HG03460 (cell line): ENCODE measurements at regions not wholly inside any gene's neighbourhood (a gene's known extent, or its start where the extent isn't known, plus 50 kb on each side); places are given as distances from the start of the nearest gene placed in this dataset.

Experiments
- ATAC-seq: cut with Tn5 transposase; IDR thresholded peaks from one replicate; pipeline ENCODE4 v1.9.1; 2021; ENCODE audit not compliant: unreplicated experiment

- ATAC-seq = no peak
Observed at GRCh38 chr6:165883851-165884640, 221.0 kb upstream of the PDE10A start.

DNA sequence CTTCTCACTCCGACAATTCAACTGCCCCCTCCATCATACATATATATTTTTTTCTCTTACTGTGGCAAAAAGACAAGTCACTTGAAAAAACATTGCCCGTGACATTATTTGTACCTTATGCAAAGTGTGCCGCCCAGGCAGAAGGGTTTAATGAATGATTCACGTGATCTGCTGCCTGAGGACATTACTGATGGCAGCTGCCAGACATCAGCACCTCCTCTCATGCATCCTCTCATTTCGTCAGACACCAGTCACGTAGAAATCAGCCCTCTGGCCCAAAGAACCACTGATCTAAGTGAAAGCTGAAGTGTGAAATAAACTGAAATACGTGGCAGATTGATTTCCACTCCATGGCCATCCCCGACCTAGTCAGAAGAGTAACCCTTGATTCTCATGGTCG lies 218.8 kb upstream of the PDE10A start:
- ATAC-seq = no peak

DNA sequence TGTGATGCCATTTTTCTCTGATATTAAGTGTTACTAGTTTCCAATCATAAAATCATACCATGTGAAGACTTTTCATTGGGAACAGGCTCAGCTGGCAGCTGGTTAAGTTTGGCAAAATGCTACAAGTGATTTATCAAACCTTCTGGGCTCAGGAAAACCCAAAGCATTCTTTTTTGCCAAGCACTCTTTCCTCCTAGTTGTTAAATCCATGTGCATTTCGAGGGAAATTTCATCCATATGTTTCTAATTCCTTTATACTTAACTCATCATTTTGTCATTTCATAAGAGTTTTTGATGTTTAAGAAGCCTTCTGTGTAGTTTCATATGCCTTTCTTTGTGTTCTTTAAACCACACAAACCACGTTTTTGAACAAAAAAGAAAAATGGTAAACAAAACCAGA lies 217.6 kb upstream of the PDE10A start:
- ATAC-seq = no peak

GRCh38 chr6:165877773-165878172 lies 214.7 kb upstream of the PDE10A start:
- no peak for ATAC-seq

- ATAC-seq = no peak
Observed at GRCh38 chr6:165877192-165877591, 214.2 kb upstream of the PDE10A start.

- ATAC-seq = no peak
Observed at GRCh38 chr6:165876588-165876987, 213.5 kb upstream of the PDE10A start.

GRCh38 chr6:165875946-165876345 lies 212.9 kb upstream of the PDE10A start:
- ATAC-seq = no peak

DNA sequence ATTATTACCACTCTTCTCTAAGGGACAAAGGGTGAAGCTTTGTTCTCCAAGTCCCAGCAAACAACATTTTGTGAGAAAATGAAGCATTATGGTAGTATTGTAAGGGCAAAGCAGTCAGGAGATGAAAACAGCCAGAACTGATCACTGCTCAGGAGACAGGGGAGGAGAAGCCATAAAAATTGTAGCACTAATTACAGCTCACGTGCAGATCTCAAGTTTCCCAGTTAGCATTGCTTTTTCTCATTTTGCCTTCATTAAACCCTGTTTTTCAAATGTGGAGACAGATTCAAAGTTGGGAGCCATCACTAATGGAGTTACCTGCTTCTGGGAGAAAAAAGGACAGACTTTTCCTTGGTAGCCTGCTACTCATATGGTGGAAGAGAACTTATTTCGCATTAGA lies 210.9 kb upstream of the PDE10A start:
- no peak for ATAC-seq

DNA sequence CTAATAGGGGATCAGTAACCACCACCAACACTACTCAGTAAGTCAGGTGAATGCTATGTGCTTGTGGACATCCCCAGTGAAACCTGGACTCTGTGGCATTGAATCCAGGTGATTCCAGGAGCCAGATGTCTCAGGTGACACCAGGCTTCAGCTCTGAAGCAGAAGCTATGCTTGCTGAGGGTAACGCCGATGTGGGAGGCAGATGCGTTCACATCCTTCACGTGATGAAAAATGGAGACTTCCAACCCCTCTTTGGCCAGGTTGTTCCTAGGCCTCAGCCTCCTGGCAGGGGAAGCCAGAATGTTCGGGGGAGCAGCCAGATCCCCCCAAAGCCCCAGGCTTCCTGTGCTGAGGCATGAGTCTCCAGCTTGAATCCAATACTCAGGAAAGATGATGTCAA lies 209.8 kb upstream of the PDE10A start:
- no peak for ATAC-seq

GRCh38 chr6:165872311-165872710 lies 209.3 kb upstream of the PDE10A start:
- no peak for ATAC-seq

GRCh38 chr6:165871571-165871970 lies 208.5 kb upstream of the PDE10A start:
- no peak for ATAC-seq

DNA sequence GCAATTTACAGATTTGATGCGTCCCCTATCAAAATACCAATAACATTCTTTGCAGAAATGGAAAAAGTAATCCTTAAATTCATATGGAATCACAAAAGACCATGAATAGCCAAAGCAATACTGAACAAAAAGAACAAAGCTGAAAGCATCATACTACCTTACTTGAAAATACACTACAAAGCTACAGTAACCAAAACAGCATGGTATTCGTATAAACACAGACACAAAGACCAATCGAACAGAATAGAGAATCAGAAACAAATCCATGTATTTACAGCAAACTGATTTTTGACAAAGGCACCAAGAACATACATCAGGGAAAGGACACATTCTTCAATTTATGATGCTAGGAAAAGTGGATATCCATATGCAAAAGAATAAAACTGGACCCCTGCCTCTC lies 206.5 kb upstream of the PDE10A start:
- no peak for ATAC-seq

GRCh38 chr6:165864925-165865324 lies 201.9 kb upstream of the PDE10A start:
- ATAC-seq = no peak

DNA sequence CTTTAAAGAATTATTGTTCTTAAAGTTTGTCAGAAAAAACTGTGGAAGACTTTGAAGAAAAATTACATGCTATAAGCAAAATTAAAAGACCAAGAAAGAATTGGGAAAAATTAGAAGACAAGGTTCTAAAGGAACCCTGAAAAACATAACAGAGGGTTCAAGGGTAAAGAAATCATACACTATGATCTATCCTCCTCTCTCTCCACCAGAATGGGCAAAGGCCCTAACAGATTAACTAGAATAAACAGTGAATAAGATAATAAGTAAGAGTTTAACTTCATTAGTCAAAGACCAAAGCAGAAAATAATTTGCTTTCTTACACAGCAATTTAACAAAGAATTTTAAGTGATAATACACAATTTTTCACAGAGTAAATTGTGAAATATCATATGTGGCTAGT lies 201.2 kb upstream of the PDE10A start:
- ATAC-seq = no peak

DNA sequence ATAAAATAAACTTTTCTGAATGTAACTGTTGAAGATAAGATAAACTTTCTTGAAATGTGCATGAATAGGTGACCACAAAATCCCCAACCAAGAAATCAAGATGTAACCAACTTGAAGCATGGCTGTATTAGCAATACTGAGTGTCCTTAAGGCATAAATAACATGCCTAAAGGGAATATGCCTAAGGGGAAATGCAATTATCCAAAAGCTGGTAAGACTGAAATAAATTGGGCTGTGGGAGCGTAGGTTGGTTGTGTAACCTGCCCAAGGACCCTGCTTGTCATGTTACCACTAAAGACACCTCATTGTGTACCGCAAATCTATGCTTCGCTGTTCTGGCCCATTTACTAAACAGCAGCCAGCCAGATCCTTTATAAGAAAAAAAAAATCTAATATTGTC lies 200.8 kb upstream of the PDE10A start:
- no peak for ATAC-seq

DNA sequence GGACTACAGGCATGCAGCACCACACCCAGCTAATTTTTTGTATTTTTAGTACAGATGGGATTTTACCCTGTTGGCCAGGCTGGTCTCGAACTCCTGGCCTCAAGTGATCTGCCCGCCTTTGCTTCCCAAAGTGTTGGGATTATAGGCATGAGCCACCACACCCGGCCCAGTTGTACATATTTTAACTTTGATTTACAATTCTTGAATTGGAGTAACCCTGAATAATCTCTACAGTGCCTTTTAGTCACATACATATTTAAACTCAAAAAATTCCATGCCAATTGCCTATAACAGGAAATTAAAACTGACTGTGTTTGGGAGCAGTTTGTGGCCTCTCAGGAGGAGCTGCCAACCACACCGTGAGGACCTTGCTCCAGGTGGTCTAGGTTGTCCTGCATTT lies 199.8 kb upstream of the PDE10A start:
- no peak for ATAC-seq

DNA sequence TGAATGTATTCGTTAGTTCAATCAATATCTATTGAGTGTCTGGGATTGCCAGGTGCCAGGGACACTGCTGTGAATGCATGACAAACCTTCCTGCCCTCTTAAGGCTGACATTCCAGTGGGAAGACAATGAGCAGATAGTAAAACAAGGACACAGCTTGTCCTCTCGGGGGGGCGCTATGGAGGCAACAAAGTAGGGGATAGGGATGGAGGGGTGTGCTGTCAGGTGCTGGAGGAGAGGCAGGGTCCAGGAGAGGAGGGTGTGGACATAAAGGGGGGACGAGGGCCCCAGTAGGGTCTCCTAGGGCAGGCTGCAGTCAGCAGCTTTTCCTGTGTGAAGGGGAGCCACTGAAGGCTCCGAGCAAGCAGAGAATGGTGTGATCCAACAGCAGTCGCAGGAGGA lies 198.2 kb upstream of the PDE10A start:
- ATAC-seq = no peak

DNA sequence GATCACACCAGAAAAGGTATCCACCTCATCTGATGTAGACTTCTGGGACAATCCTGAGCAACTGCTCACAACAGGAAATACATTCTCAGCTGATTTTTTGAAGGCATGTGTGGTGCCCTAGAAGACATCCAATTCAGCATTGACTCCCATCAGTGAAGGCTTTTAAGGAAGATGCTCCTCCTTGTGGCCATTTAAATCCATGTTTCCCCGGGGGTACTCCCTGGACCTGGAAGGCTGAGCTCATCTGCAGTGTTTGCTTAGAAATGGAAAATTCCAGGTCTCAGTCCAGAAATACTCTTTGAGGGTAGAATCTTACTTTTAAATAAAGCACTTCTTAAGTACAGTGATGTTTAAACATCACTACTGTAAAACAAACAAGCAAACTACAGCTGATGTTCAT lies 195.5 kb upstream of the PDE10A start:
- ATAC-seq = no peak

- no peak for ATAC-seq
Observed at GRCh38 chr6:165855856-165856255, 192.8 kb upstream of the PDE10A start.

DNA sequence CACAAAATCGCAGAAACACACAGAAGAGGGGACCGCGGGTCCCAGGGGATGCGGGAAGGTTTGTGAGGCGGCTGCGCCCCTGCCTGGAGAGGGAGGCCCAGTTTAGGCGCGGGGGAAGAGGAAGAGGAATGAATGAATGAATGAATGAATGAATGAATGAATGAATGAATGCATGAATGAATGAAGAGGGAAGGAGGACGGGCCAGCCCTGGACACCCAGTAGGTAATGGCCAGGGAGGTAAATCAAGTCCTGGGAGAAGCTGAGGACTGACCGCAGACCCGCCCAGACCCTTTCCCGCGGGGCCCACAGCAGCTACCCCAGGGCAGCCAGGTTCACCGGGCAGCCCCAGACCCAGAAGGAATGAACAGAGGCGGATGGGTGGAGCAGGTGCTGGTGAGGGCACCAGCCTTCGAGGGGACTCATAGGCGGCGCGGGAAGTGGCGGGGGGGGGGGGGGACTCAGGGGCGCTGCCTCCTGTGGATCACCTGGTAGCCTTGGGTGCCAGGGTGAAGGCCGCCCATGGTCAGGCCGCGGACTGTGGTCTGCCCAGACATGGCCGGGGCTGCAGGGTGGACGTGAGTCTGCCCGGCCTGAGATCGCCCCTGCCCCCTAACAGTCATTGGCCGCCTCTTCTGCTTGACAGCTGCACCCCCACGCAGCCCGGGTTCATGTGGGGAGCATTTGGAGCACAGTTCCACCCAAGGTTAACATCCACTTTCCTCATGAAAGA lies 192.0 kb upstream of the PDE10A start:
- no peak for ATAC-seq

- no peak for ATAC-seq
Observed at GRCh38 chr6:165854061-165854862, 191.2 kb upstream of the PDE10A start.

DNA sequence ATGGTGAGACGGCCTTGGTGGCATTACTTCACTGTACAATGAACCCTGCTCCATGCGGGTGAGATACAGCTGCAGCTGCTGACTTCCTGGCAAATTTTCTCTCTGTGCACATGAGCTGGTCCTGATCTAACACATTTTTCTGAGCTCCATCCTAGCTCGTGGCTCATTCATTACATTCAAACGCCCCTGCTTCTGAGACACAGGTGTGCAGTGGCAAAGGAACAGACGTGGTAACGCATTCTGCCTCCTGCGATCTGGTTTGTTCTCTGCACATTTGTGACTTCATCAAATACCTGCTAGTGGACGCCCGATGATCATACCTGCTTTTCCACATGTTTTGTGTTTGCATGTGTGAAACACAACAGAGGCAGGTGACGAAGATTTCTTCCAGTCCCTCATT lies 189.6 kb upstream of the PDE10A start:
- ATAC-seq = no peak
